Transverse colon (tissue), 4 donors: ENCODE measurements at regions not wholly inside any gene's neighbourhood (a gene's known extent, or its start where the extent isn't known, plus 50 kb on each side); places are given as distances from the start of the nearest gene placed in this dataset.

Experiments used
- DNase-seq: peaks from one replicate; pipeline ENCODE4 v3.0.0-alpha.2; 2019
- H3K27ac ChIP-seq, 4 donors: fragments of 200-600 bp; sonication (generic); 2 replicates each; pipeline ENCODE4 v1.5.1; 2016 to 2018; ENCODE audit warnings: inconsistent platforms in 4 of 4
- H3K27me3 ChIP-seq: fragments of 200-600 bp; sonication (generic); 2 replicates; pipeline ENCODE4 v1.5.1; 2017; ENCODE audit warnings: inconsistent platforms
- H3K36me3 ChIP-seq, 4 donors: fragments of 200-600 bp; sonication (generic); 2 replicates each; pipeline ENCODE4 v1.5.1; 2017 to 2019; ENCODE audit warnings: inconsistent platforms in 4 of 4
- H3K4me1 ChIP-seq, 4 donors: fragments of 200-600 bp; sonication (generic); 2 replicates each; pipeline ENCODE4 v1.5.1; 2017 to 2020; ENCODE audit warnings: inconsistent platforms in 4 of 4
- H3K4me3 ChIP-seq, 4 donors: fragments of 200-600 bp; sonication (generic); 1 replicate in 1 of 4; 2 replicates in 3 of 4; pipeline versions ENCODE4 v1.5.1 to v1.6.1; 2017 to 2019; ENCODE audit warnings: inconsistent platforms in 4 of 4
- H3K9me3 ChIP-seq, 2 donors: fragments of 200-600 bp; sonication (generic); 2 replicates each; pipeline ENCODE4 v1.5.1; 2017 to 2019; ENCODE audit warnings: inconsistent platforms in 2 of 2
- CTCF ChIP-seq, 5 experiments: fragments of 200-600 bp in 3 of 5; fragments of 450-650 bp in 2 of 5; sonication (generic) in 3 of 5; IDR thresholded peaks; 1 replicate in 2 of 5; 2 replicates in 3 of 5; pipeline ENCODE4 v1.5.1; 2016 to 2017; ENCODE audit warnings: antibody characterized with exemption in 5 of 5, inconsistent platforms in 3 of 5, mild to moderate bottlenecking in 2 of 5, moderate library complexity in 1 of 5
- EP300 ChIP-seq: sonication (generic); formaldehyde crosslinking; IDR thresholded peaks from one replicate; pipeline ENCODE4 v1.6.1; 2017; ENCODE audit warnings: antibody characterized with exemption, low read depth
- POLR2A ChIP-seq: fragments of 450-650 bp; IDR thresholded peaks from one replicate; pipeline ENCODE4 v1.6.1; 2016; ENCODE audit warnings: antibody characterized with exemption, mild to moderate bottlenecking, moderate library complexity
- POLR2AphosphoS5 ChIP-seq, 3 donors: sonication (generic); formaldehyde crosslinking; IDR thresholded peaks; one replicate each; pipeline ENCODE4 v1.6.1; 2016; ENCODE audit warnings: antibody characterized with exemption in 3 of 3
- WGBS, 2 donors: methylation state at CpG; one replicate each; pipeline ENCODE4 v1.1.5; 2018; ENCODE audit warnings: low coverage in 1 of 2; 5-methylcytosine and 5-hydroxymethylcytosine counted together
- in situ Hi-C, 4 donors: fragments of 200-750 bp; cut with MboI; loops; one replicate each; pipeline versions ENCODE4 v1.15.0 to v1.15.1; 2017; ENCODE audit warnings: low sequenced_read_pairs in 3 of 4, low pct_ligation_motif_present in 1 of 4, low pct_unique_long_range_greater_than_20kb in 1 of 4
- intact Hi-C: fragments of 100-400 bp; cut with DNase I; formaldehyde crosslinking; loops from one replicate; pipeline ENCODE4 v1.15.1; 2023; ENCODE audit warnings: low total_unique reads

- no peak for DNase-seq
- Histone ChIP-seq H3K4me1 (no peaks in the 10 kb centered on the region), H3K27ac (no peak overlapping the region), H3K36me3 (no peaks in the 10 kb centered on the region), H3K4me3 (no peak overlapping the region), H3K9me3 (no peaks in the 10 kb centered on the region), H3K27me3 (no peaks in the 10 kb centered on the region)
- intact Hi-C loops (no loop called here), in situ Hi-C loops (no loop called here)
- WGBS, 2 donors: 97% methylated on average over 39 of the region's 39 CpGs; no CpG with 5 or more reads in 1 of the 2 donors
- TF ChIP-seq EP300: no peak
- no peak for TF ChIP-seq CTCF (IDR thresholded peaks at IDR 0.05)
- TF ChIP-seq POLR2AphosphoS5 (IDR thresholded peaks at IDR 0.05): no peak
- TF ChIP-seq POLR2A: no peak
Measured at GRCh38 chr6:8282380-8282779, 153.0 kb downstream of the SLC35B3 start.

GRCh38 chr6:8279041-8279805 lies 156.1 kb downstream of the SLC35B3 start:
- DNase-seq: no peak
- H3K27me3 ChIP-seq: no peaks in the 10 kb centered on the region
- H3K27ac ChIP-seq: no peak overlapping the region
- no peaks in the 10 kb centered on the region for H3K4me1 ChIP-seq
- H3K4me3 ChIP-seq: no peak overlapping the region
- intact Hi-C loops: no loop called here
- H3K36me3 ChIP-seq: no peaks in the 10 kb centered on the region
- in situ Hi-C loops: no loop called here
- 39 to 52% methylated on average over 14 to 15 of the region's 15 CpGs for WGBS, 2 donors
- no peaks in the 10 kb centered on the region for H3K9me3 ChIP-seq
- TF ChIP-seq POLR2AphosphoS5 (IDR thresholded peaks at IDR 0.05) (no peak), POLR2A (no peak), CTCF (IDR thresholded peaks at IDR 0.05) (no peak), EP300 (no peak)

GRCh38 chr6:8278562-8278961 lies 156.8 kb downstream of the SLC35B3 start:
- TF ChIP-seq POLR2AphosphoS5 (IDR thresholded peaks at IDR 0.05) (no peak), CTCF (IDR thresholded peaks at IDR 0.05) (no peak)
- no peak for DNase-seq

GRCh38 chr6:8277769-8278168 lies 157.6 kb downstream of the SLC35B3 start:
- Histone ChIP-seq H3K36me3 (no peaks in the 10 kb centered on the region), H3K9me3 (no peaks in the 10 kb centered on the region), H3K4me3 (no peak overlapping the region), H3K27ac (no peak overlapping the region), H3K4me1 (no peaks in the 10 kb centered on the region), H3K27me3 (no peaks in the 10 kb centered on the region)
- TF ChIP-seq POLR2AphosphoS5 (IDR thresholded peaks at IDR 0.05) (no peak), POLR2A (no peak), CTCF (IDR thresholded peaks at IDR 0.05) (no peak), EP300 (no peak)
- DNase-seq: no peak
- WGBS, 2 donors: 33 to 54% methylated on average over 1 to 7 of the region's 7 CpGs
- in situ Hi-C loops: no loop called here
- intact Hi-C loops: no loop called here

More at GRCh38 chr6:8278562-8278961, 156.8 kb downstream of the SLC35B3 start:
- WGBS, 2 donors: 59 to 67% methylated on average over 8 of the region's 8 CpGs
- no peak overlapping the region for H3K27ac ChIP-seq
- in situ Hi-C loops: no loop called here
- no peaks in the 10 kb centered on the region for H3K27me3 ChIP-seq
- H3K4me3 ChIP-seq: no peak overlapping the region
- H3K36me3 ChIP-seq: no peaks in the 10 kb centered on the region
- no peaks in the 10 kb centered on the region for H3K4me1 ChIP-seq
- intact Hi-C loops: no loop called here
- H3K9me3 ChIP-seq: no peaks in the 10 kb centered on the region
